Tibial nerve (tissue), 4 donors: ENCODE measurements at regions not wholly inside any gene's neighbourhood (a gene's known extent, or its start where the extent isn't known, plus 50 kb on each side); places are given as distances from the start of the nearest gene placed in this dataset.

Experiments used
- DNase-seq, 2 donors: peaks; one replicate each; pipeline ENCODE4 v3.0.0-alpha.2; 2019; ENCODE audit warnings: low spot score in 2 of 2
- H3K27ac ChIP-seq, 4 donors: fragments of 200-600 bp; sonication (generic) in 3 of 4; one replicate each; pipeline ENCODE4 v1.5.1; 2017 to 2019; ENCODE audit warnings: mild to moderate bottlenecking in 1 of 4
- H3K27me3 ChIP-seq, 2 donors: fragments of 200-600 bp; sonication (generic) in 1 of 2; one replicate each; pipeline versions ENCODE4 v1.5.1 to v1.6.0; 2017 to 2019
- H3K36me3 ChIP-seq, 3 donors: fragments of 200-600 bp; sonication (generic); one replicate each; pipeline ENCODE4 v1.5.1; 2018 to 2019
- H3K4me1 ChIP-seq, 4 donors: fragments of 200-600 bp; sonication (generic) in 3 of 4; one replicate each; pipeline ENCODE4 v1.5.1; 2017 to 2019
- H3K4me3 ChIP-seq, 4 donors: fragments of 200-600 bp; sonication (generic) in 3 of 4; one replicate each; pipeline ENCODE4 v1.5.1; 2017 to 2019; ENCODE audit warnings: mild to moderate bottlenecking in 1 of 4, moderate library complexity in 1 of 4
- H3K9me3 ChIP-seq, 4 donors: fragments of 200-600 bp; sonication (generic) in 3 of 4; one replicate each; pipeline ENCODE4 v1.5.1; 2017 to 2019
- EP300 ChIP-seq, 2 donors: sonication (generic); formaldehyde crosslinking; IDR thresholded peaks; one replicate each; pipeline ENCODE4 v1.6.1; 2017; ENCODE audit warnings: antibody characterized with exemption in 2 of 2, mild to moderate bottlenecking in 1 of 2
- POLR2A ChIP-seq, 2 donors: fragments of 450-650 bp; IDR thresholded peaks; one replicate each; pipeline ENCODE4 v1.6.1; 2017; ENCODE audit warnings: antibody characterized with exemption in 2 of 2, mild to moderate bottlenecking in 2 of 2, moderate library complexity in 2 of 2
- WGBS, 2 donors: methylation state at CpG; one replicate each; pipeline ENCODE4 v1.1.5; 2018; 5-methylcytosine and 5-hydroxymethylcytosine counted together
- TF ChIP-seq, protein P1 (sequence below), 5 experiments: fragments of 200-600 bp in 3 of 5; fragments of 450-650 bp in 2 of 5; sonication (generic) in 3 of 5; IDR thresholded peaks; one replicate each; pipeline ENCODE4 v1.5.1; 2016 to 2019; ENCODE audit warnings: antibody characterized with exemption in 5 of 5, mild to moderate bottlenecking in 3 of 5, moderate library complexity in 2 of 5

DNA sequence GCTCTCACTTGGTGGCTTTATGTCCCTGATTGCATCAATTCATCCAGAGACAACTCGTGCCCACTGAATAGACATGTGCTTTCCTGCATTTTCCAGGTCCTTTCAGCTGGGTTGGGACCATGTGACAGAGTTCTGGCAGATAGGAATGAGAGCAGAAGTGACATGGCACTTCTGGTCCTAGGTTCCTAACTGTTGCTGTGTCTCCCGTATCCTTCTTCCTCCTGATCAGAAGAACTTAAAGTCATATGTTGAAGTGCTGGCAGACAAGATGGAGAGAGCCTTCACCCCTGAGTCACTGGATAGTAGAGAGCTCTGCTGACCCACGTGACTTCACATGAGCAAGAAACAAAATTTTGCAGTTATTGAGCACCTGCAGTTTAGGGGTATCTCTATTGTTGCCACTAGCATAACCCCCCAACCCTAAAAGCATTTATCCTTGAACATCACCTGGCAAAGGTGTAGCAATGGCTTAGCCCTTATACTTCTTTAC is 80.0 kb downstream of the NREP start:
- Histone ChIP-seq H3K27me3 (no peaks in the 10 kb centered on the region), H3K4me3 (no peak overlapping the region), H3K4me1 (peaks cover 0 to 28% (median 14%) of the 10 kb centered on the region in 4 donors), H3K27ac (no peak overlapping the region), H3K36me3 (no peaks in the 10 kb centered on the region), H3K9me3 (no peaks in the 10 kb centered on the region)
- TF ChIP-seq, protein P1, sequence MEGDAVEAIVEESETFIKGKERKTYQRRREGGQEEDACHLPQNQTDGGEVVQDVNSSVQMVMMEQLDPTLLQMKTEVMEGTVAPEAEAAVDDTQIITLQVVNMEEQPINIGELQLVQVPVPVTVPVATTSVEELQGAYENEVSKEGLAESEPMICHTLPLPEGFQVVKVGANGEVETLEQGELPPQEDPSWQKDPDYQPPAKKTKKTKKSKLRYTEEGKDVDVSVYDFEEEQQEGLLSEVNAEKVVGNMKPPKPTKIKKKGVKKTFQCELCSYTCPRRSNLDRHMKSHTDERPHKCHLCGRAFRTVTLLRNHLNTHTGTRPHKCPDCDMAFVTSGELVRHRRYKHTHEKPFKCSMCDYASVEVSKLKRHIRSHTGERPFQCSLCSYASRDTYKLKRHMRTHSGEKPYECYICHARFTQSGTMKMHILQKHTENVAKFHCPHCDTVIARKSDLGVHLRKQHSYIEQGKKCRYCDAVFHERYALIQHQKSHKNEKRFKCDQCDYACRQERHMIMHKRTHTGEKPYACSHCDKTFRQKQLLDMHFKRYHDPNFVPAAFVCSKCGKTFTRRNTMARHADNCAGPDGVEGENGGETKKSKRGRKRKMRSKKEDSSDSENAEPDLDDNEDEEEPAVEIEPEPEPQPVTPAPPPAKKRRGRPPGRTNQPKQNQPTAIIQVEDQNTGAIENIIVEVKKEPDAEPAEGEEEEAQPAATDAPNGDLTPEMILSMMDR (IDR thresholded peaks at IDR 0.05): no peak
- TF ChIP-seq EP300 (IDR thresholded peaks at IDR 0.05) (no peak), POLR2A (IDR thresholded peaks at IDR 0.05) (no peak)
- no peak for DNase-seq
- 72 to 77% methylated on average over 3 of the region's 3 CpGs for whole genome bisulfite sequencing, 2 donors

- WGBS, 2 donors: 35 to 37% methylated on average over 1 of the region's 1 CpG
- Histone ChIP-seq H3K4me1 (peaks cover 0 to 23% (median 11%) of the 10 kb centered on the region in 4 donors), H3K4me3 (no peak overlapping the region), H3K9me3 (no peaks in the 10 kb centered on the region), H3K27me3 (no peaks in the 10 kb centered on the region), H3K36me3 (no peaks in the 10 kb centered on the region), H3K27ac (no peak overlapping the region)
- no peak for DNase-seq
- TF ChIP-seq EP300 (IDR thresholded peaks at IDR 0.05) (no peak), POLR2A (IDR thresholded peaks at IDR 0.05) (no peak)
- TF ChIP-seq, protein P1 (IDR thresholded peaks at IDR 0.05): no peak
These were observed 80.5 kb downstream of the NREP start for GRCh38 chr5:111676466-111676865.

GRCh38 chr5:111675201-111675934 is 81.6 kb downstream of the NREP start:
- Histone ChIP-seq H3K4me1 (peaks cover 0 to 12% (median 2%) of the 10 kb centered on the region in 4 donors), H3K27me3 (no peaks in the 10 kb centered on the region), H3K36me3 (no peaks in the 10 kb centered on the region), H3K4me3 (no peak overlapping the region), H3K9me3 (no peaks in the 10 kb centered on the region), H3K27ac (no peak overlapping the region)
- 79 to 85% methylated on average over 2 of the region's 2 CpGs for WGBS, 2 donors
- DNase-seq: no peak
- TF ChIP-seq EP300 (IDR thresholded peaks at IDR 0.05): no peak
- TF ChIP-seq, protein P1 (IDR thresholded peaks at IDR 0.05): no peak
- no peak for TF ChIP-seq POLR2A (IDR thresholded peaks at IDR 0.05)

DNA sequence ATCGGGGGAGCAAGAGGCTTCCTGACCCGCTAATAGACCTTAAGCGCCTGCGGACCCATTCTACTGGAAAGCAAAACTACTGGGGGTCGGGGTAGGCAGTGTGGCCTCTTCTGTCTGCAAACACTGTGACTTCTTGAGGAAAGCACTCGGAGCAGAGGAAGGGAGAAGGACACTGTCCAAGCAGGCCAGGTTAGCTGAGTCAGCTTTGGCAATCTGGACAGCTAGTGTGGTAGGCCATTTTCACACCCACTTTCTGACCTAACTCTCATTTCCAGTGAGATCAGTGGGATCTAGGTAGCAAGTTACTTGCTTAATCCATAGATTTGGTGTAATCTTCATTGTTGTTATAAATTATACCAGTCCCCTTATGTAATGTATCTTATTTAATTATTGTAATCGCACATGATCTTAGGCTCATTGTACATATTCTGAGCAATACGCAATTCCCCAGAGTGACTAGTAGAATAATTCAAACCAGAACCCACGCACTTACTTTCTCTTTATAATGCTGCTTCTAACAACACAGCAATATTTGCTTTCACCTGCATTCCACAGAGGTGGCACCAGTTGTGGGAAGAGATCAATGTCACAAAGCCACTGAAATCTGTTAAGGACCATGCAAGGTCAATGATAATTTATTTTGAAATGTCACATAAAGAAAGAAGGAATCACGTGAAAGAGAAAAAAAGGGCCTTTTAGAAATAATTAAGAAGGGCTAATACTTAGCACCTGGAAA is 82.9 kb downstream of the NREP start:
- Histone ChIP-seq H3K27me3 (no peaks in the 10 kb centered on the region), H3K36me3 (no peaks in the 10 kb centered on the region), H3K4me1 (peaks cover 0 to 11% (median 0%) of the 10 kb centered on the region in 4 donors), H3K27ac (no peak overlapping the region), H3K9me3 (no peaks in the 10 kb centered on the region), H3K4me3 (no peak overlapping the region)
- TF ChIP-seq, protein P1 (IDR thresholded peaks at IDR 0.05): no peak
- no peak for TF ChIP-seq EP300 (IDR thresholded peaks at IDR 0.05)
- TF ChIP-seq POLR2A (IDR thresholded peaks at IDR 0.05): no peak
- 76 to 79% methylated on average over 10 of the region's 10 CpGs for WGBS, 2 donors
- DNase-seq: no peak

- Histone ChIP-seq H3K9me3 (no peaks in the 10 kb centered on the region), H3K36me3 (no peaks in the 10 kb centered on the region), H3K27me3 (no peaks in the 10 kb centered on the region), H3K27ac (no peak overlapping the region), H3K4me3 (no peak overlapping the region), H3K4me1 (peaks cover 0 to 10% (median 0%) of the 10 kb centered on the region in 4 donors)
- 85 to 90% methylated on average over 2 of the region's 2 CpGs for WGBS, 2 donors
- TF ChIP-seq, protein P1 (IDR thresholded peaks at IDR 0.05): no peak
- no peak for TF ChIP-seq POLR2A (IDR thresholded peaks at IDR 0.05)
- TF ChIP-seq EP300 (IDR thresholded peaks at IDR 0.05): no peak
- DNase-seq: no peak
These were observed 84.9 kb downstream of the NREP start for GRCh38 chr5:111672099-111672498.
